ENCODE measurements at regions not wholly inside any gene's neighbourhood (a gene's known extent, or its start where the extent isn't known, plus 50 kb on each side); places are given as distances from the start of the nearest gene placed in this dataset.

DNA sequence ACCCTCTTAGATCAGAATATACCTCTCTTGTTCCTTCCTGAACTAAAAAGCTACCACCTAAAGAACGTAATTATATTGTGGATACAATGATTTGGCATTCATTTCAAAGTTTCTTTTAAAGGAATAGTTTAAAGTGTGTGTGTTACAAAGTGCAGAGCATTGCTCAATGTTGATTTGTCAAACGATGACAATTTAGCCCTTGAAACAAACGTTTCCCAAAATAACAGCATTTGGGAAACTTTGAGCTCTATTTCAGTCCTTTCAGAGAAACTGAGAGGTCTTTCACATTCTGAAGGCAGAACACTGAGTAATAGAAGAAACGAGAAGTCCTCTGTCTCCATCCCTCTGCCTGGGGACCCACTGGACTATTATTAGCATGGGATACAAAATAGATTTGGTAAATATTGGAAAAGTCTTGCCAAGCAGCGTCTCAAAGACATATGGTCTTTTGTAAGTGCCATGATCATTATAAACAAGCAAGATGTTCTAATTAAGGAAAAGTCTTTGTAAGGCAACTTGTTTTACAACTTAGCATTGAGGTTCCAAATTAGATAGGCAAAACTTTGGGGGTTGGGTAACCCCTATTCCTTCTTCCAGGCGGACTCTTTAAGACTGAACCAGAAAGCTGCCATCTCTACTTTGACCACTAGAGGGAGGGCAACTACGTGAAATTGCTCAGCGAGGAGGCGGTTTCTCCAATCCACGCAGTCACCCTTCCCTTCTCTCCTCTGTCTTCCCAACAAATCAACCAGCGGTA lies 208.8 kb downstream of the RNF144B start (continued):
- TF ChIP-seq ZNF561 (CRISPR knock-in tag; conservative IDR thresholded peaks at IDR 0.05), result no peak
- no peak for TF ChIP-seq ZBTB8A (IDR thresholded peaks at IDR 0.05; ENCODE audit: partially characterized antibody)
- no peak for TF ChIP-seq CCAR2 (IDR thresholded peaks at IDR 0.05; ENCODE audit: low read depth, low read length)
- TF ChIP-seq, protein P1, sequence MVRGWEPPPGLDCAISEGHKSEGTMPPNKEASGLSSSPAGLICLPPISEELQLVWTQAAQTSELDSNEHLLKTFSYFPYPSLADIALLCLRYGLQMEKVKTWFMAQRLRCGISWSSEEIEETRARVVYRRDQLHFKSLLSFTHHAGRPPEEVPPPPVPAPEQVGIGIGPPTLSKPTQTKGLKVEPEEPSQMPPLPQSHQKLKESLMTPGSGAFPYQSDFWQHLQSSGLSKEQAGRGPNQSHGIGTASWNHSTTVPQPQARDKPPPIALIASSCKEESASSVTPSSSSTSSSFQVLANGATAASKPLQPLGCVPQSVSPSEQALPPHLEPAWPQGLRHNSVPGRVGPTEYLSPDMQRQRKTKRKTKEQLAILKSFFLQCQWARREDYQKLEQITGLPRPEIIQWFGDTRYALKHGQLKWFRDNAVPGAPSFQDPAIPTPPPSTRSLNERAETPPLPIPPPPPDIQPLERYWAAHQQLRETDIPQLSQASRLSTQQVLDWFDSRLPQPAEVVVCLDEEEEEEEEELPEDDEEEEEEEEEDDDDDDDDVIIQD (CRISPR knock-in tag; IDR thresholded peaks at IDR 0.05), result no peak
- TF ChIP-seq MAFF (IDR thresholded peaks at IDR 0.05; ENCODE audit: low read length), result no peak
- TF ChIP-seq ZFX (CRISPR knock-in tag; IDR thresholded peaks at IDR 0.05), result no peak
- TF ChIP-seq ZBTB12 (CRISPR knock-in tag; IDR thresholded peaks at IDR 0.05), result no peak
- TF ChIP-seq EGR1 (conservative IDR thresholded peaks at IDR 0.05), result peak; percentile 46
- no peak for TF ChIP-seq ZFPM2 (CRISPR knock-in tag; IDR thresholded peaks at IDR 0.05)
- no peak for TF ChIP-seq SRSF3 (IDR thresholded peaks at IDR 0.05; ENCODE audit: insufficient read depth, low read length)
- TF ChIP-seq CREM (IDR thresholded peaks at IDR 0.05; ENCODE audit: low read depth), result no peak
- TF ChIP-seq, protein P2, sequence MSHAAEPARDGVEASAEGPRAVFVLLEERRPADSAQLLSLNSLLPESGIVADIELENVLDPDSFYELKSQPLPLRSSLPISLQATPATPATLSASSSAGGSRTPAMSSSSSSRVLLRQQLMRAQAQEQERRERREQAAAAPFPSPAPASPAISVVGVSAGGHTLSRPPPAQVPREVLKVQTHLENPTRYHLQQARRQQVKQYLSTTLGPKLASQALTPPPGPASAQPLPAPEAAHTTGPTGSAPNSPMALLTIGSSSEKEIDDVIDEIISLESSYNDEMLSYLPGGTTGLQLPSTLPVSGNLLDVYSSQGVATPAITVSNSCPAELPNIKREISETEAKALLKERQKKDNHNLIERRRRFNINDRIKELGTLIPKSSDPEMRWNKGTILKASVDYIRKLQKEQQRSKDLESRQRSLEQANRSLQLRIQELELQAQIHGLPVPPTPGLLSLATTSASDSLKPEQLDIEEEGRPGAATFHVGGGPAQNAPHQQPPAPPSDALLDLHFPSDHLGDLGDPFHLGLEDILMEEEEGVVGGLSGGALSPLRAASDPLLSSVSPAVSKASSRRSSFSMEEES (CRISPR knock-in tag; IDR thresholded peaks at IDR 0.05), result no peak
- TF ChIP-seq, protein P3, sequence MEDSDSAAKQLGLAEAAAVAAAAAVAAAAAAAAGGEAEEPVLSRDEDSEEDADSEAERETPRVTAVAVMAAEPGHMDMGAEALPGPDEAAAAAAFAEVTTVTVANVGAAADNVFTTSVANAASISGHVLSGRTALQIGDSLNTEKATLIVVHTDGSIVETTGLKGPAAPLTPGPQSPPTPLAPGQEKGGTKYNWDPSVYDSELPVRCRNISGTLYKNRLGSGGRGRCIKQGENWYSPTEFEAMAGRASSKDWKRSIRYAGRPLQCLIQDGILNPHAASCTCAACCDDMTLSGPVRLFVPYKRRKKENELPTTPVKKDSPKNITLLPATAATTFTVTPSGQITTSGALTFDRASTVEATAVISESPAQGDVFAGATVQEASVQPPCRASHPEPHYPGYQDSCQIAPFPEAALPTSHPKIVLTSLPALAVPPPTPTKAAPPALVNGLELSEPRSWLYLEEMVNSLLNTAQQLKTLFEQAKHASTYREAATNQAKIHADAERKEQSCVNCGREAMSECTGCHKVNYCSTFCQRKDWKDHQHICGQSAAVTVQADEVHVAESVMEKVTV (CRISPR knock-in tag; IDR thresholded peaks at IDR 0.05), result peak; percentile 82
- TF ChIP-seq SP1 (CRISPR knock-in tag; IDR thresholded peaks at IDR 0.05), result no peak
- TF ChIP-seq TOE1 (IDR thresholded peaks at IDR 0.05; ENCODE audit: borderline replicate concordance), result no peak
- TF ChIP-seq TOE1 (CRISPR knock-in tag; IDR thresholded peaks at IDR 0.05; ENCODE audit: borderline replicate concordance, low read depth), result no peak
- TF ChIP-seq TBL1XR1 (IDR thresholded peaks at IDR 0.05; ENCODE audit: low read length in 2 of 2), result no peak
- no peak for TF ChIP-seq ADNP (tag; IDR thresholded peaks at IDR 0.05)
- TF ChIP-seq, protein P4, sequence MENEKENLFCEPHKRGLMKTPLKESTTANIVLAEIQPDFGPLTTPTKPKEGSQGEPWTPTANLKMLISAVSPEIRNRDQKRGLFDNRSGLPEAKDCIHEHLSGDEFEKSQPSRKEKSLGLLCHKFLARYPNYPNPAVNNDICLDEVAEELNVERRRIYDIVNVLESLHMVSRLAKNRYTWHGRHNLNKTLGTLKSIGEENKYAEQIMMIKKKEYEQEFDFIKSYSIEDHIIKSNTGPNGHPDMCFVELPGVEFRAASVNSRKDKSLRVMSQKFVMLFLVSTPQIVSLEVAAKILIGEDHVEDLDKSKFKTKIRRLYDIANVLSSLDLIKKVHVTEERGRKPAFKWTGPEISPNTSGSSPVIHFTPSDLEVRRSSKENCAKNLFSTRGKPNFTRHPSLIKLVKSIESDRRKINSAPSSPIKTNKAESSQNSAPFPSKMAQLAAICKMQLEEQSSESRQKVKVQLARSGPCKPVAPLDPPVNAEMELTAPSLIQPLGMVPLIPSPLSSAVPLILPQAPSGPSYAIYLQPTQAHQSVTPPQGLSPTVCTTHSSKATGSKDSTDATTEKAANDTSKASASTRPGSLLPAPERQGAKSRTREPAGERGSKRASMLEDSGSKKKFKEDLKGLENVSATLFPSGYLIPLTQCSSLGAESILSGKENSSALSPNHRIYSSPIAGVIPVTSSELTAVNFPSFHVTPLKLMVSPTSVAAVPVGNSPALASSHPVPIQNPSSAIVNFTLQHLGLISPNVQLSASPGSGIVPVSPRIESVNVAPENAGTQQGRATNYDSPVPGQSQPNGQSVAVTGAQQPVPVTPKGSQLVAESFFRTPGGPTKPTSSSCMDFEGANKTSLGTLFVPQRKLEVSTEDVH (IDR thresholded peaks at IDR 0.05; ENCODE audit: low read depth, partially characterized antibody), result no peak
- no peak for TF ChIP-seq DMBX1 (CRISPR knock-in tag; IDR thresholded peaks at IDR 0.05; ENCODE audit: borderline replicate concordance)
